GM12874 (cell line): ENCODE measurements at regions not wholly inside any gene's neighbourhood (a gene's known extent, or its start where the extent isn't known, plus 50 kb on each side); places are given as distances from the start of the nearest gene placed in this dataset.

Source experiments
- CTCF ChIP-seq: IDR thresholded peaks from 2 replicates; pipeline ENCODE4 v1.5.1; 2011; ENCODE audit warnings: low read depth, mild to moderate bottlenecking, control low read depth, low read length, moderate library complexity; ENCODE audit not compliant: insufficient read depth

GRCh38 chr9:24846248-24846912 lies 300.7 kb upstream of the IZUMO3 start:
- no peak for TF ChIP-seq CTCF

- no peak for TF ChIP-seq CTCF
Measured at GRCh38 chr9:24844217-24844616, 298.5 kb upstream of the IZUMO3 start.

GRCh38 chr9:24841993-24842392 lies 296.3 kb upstream of the IZUMO3 start:
- no peak for TF ChIP-seq CTCF

GRCh38 chr9:24832307-24832706 lies 286.6 kb upstream of the IZUMO3 start:
- no peak for TF ChIP-seq CTCF

GRCh38 chr9:24828687-24829086 lies 283.0 kb upstream of the IZUMO3 start:
- no peak for TF ChIP-seq CTCF

GRCh38 chr9:24824607-24825006 lies 278.9 kb upstream of the IZUMO3 start:
- TF ChIP-seq CTCF, result no peak

GRCh38 chr9:24820196-24820595 lies 274.5 kb upstream of the IZUMO3 start:
- TF ChIP-seq CTCF, result no peak
